Peyer's patch (tissue), 4 donors: ENCODE measurements at regions not wholly inside any gene's neighbourhood (a gene's known extent, or its start where the extent isn't known, plus 50 kb on each side); places are given as distances from the start of the nearest gene placed in this dataset.

Experiments used
- POLR2A ChIP-seq, 2 donors: fragments of 450-650 bp; IDR thresholded peaks; one replicate each; pipeline ENCODE4 v1.5.1; 2017; ENCODE audit warnings: antibody characterized with exemption in 2 of 2, mild to moderate bottlenecking in 2 of 2, moderate library complexity in 2 of 2
- TF ChIP-seq, protein P1 (sequence below), 6 experiments: fragments of 450-650 bp in 4 of 6; fragments of 200-600 bp in 2 of 6; sonication (generic) in 1 of 6; IDR thresholded peaks; one replicate each; pipeline ENCODE4 v1.5.1; 2017 to 2019; ENCODE audit warnings: antibody characterized with exemption in 6 of 6, mild to moderate bottlenecking in 3 of 6, moderate library complexity in 1 of 6

DNA sequence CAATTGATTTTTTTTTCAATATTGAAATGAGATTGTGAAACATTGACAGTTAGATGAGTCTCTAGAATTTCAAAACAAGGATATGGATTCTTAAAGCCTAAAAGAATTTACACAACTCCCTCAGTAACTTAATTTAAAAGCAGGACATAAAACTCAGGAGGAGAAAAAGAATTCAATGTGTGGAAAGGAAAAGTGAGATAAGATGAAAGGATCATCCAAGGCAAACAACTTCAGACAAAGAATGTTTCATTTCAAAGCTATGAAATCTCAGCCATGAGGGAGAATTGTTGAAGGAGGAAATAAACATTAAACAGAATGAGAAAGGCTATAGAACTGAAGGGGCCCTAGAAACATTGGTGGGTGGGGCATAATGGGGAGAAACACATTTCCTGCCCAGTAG lies 191.7 kb upstream of the NOX3 start:
- TF ChIP-seq, protein P1, sequence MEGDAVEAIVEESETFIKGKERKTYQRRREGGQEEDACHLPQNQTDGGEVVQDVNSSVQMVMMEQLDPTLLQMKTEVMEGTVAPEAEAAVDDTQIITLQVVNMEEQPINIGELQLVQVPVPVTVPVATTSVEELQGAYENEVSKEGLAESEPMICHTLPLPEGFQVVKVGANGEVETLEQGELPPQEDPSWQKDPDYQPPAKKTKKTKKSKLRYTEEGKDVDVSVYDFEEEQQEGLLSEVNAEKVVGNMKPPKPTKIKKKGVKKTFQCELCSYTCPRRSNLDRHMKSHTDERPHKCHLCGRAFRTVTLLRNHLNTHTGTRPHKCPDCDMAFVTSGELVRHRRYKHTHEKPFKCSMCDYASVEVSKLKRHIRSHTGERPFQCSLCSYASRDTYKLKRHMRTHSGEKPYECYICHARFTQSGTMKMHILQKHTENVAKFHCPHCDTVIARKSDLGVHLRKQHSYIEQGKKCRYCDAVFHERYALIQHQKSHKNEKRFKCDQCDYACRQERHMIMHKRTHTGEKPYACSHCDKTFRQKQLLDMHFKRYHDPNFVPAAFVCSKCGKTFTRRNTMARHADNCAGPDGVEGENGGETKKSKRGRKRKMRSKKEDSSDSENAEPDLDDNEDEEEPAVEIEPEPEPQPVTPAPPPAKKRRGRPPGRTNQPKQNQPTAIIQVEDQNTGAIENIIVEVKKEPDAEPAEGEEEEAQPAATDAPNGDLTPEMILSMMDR (IDR thresholded peaks at IDR 0.05), result no peak
- TF ChIP-seq POLR2A (IDR thresholded peaks at IDR 0.05), result no peak
